ENCODE measurements at regions not wholly inside any gene's neighbourhood (a gene's known extent, or its start where the extent isn't known, plus 50 kb on each side); places are given as distances from the start of the nearest gene placed in this dataset.

- no peak for DNase-seq
These were observed 257.4 kb upstream of the XYLT1 start for GRCh38 chr16:17728196-17728595.

GRCh38 chr16:17724242-17724898 lies 253.6 kb upstream of the XYLT1 start:
- DNase-seq, result no peak

DNA sequence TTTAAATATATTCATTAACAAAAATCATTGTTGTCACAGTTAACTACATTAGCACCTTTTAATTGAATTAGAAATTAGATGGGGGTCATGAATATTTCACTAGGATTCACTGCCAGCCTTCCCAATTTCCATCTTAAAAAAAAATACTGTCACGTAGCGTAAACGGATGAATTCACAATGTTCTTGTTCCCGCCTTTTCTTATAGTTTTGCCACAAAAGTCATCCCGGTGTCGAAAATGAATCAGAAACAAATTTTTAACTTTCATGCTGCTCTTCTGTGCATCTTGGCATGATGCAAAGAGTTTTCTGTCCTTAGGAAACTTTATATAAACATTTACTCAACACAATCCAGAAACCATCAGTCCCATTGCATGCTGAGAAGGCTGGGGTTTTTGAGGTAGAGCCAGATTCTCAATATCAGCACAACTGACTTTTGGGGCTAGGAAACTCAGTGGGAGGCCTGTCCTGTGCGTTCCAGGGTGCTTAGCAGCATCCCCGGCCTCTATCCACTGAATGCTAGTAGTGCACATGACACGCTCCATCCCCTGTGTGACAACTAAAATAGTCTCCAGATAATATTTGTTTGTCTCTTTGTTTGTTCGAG lies 252.9 kb upstream of the XYLT1 start:
- no peak for DNase-seq

DNA sequence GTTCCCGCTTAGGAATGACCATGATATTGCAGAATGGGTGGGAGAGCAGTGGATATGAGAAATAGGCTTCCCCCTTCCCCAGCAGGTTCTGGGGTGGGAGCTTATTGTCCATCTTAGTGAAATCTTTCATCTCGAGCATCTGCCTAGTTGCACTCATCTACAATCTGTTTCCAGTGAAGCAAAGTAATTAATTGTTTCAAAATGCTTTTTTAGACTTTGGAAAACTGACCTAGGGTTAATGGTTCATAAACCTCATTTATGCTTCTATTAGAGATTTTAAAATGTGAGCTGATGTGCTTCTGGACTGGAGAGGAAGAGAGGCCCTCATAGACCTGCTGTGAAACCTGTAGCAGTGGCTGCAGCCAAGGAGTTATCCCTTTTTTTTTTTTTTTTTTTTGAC lies 247.7 kb upstream of the XYLT1 start:
- no peak for DNase-seq

- no peak for DNase-seq
These were observed 235.1 kb upstream of the XYLT1 start for GRCh38 chr16:17705847-17706246.

DNA sequence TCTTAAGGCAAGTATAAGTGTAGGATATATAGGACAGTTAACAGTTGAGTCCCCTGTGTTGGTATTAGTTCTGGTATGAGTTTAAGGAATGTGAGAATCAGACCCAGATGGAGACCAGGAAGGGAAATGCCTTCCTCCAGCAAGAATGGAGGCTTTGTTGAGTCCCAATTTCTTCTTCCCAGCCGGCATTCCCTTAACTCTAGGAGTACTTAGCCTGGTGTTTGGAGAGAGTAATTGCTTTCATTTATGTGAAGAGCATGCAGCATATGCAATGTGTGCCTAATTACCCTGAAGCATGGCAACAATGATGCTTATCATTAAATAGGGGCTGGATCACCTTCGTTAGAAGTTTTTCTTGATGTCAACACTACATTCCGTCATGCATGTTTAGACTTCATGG lies 225.9 kb upstream of the XYLT1 start:
- DNase-seq, result no peak

DNA sequence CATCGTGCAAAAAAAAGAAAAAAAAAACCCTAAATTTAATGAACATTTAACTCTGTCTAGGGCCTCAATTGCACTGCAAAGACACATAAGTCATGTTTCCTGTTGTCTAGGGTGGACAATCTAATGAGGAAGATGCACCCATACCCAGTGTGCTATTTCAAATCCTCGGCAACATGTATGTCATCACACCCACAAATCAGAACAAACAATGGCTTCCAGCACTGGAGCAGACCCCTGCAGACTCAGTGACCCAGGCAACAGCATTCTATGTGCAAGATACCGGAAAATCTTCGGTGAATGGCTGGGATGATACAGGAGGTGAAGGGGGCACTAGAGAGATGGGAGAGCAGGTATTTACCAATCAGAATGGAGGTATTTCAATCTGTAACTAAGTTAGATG lies 221.7 kb upstream of the XYLT1 start:
- DNase-seq, result no peak

- DNase-seq, result no peak
These were observed 221.1 kb upstream of the XYLT1 start for GRCh38 chr16:17691899-17692176.

DNA sequence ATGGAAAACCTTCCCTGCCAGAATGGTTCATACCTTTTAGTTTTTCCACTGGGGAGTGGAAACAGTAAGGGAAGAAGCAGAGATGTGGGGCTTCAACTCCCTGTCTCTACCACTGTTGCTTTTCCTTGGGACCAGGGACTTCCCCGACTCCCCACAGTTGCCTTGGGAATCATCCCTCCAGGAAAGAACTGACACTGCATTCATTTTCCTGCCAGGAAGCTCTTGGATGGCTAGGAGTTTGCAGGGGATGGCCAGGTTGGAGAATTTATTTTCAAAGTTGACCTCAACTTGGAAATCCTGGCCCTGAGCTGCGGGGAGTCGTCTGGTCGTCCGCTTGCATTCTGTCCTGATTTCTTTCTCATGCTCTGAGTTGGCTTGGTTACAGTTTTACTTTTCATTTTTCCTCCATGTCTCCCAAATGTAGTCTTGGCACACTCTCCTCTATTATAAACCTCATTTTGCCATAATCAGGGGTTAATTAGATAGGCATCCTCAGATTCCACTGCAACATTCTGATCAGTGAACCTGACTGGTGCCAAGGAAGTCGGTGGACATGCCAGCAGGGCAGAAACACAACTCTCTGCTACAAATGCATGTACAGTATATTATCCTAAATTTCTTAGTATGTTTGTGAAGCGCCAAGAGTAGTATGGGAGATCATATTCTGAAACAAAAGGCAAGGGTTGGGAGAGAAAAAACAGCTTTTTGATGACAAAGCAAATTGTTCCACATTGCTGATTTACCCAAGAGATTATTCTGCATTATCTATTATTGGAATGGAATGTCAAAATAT lies 220.5 kb upstream of the XYLT1 start:
- DNase-seq, result no peak

DNA sequence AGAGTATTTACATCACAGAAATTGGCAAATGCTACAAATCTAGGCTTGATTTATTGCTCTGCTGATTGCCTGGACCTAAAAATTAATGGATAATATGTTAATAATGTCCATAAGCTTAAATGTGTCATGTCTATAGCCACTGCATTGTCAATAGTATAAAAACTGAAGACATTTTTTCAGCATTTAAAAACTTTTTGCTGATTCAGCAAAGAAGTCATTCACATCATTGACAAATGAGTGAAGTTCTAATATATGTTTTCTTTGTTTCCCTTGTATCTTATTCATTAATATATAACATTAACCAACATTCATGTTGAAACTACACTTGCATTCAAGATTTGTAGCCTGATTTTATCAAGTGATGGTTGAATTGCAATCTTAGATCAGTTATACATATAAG lies 214.7 kb upstream of the XYLT1 start:
- no peak for DNase-seq

GRCh38 chr16:17683281-17683680 lies 212.5 kb upstream of the XYLT1 start:
- DNase-seq, result no peak

DNA sequence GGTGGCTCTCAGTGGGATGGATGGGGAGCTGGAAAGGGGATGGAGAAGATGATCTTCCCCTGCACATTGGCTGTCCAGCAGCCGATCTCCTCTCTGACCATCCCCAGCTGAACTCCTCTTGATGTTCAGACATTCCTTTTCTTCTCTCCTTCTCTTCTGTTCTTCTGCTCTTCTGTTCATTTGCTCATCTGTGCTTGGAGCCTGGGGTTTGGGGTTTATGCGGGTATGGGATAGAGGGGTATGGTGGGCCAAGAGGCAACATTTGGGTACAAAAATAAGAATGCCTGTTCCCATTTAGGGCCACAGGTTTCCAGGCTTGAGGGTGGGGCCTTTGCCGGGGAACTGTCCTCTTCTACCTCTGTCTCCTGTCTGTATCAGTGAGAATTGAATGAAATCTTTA lies 205.4 kb upstream of the XYLT1 start:
- DNase-seq, result no peak

DNA sequence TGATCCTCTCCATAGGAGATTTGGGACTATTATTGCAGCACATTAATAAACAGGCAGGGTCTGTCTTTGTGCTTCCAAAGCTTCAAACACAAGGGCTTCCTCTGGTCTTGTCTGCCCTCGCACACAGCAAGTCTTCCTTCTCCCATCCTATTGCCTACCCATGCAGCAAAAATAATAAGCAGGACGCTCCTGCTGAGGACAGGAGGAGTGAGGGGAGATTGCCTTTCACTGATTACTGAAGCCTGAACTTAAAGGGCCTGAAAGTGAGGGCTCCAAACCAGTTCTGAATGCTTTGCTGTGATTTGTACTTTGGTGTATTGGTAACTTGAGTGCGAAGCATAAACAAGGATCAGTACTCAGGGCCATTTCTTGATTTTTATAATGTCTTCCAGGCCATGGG lies 197.6 kb upstream of the XYLT1 start:
- DNase-seq, result no peak

DNA sequence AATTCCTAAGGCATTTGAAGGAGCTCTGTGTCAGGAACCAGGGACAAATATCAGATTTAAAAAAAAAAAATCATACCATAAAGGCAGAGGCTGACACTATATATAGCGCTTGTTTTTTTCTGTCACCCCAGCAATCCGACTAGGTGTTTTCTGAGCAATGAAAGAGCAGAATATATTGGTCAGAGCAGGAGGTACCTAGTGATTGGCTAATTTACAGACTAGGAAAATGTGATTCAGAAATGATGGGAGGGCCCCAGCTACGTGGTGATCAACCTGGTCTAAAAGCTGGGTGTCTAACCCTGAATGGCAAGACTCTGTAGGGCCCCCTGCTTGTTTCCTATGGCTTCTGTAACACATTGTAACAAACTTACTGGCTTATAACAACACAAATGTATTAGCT lies 195.5 kb upstream of the XYLT1 start:
- no peak for DNase-seq

GRCh38 chr16:17658881-17659280 lies 188.1 kb upstream of the XYLT1 start:
- DNase-seq, result no peak

DNA sequence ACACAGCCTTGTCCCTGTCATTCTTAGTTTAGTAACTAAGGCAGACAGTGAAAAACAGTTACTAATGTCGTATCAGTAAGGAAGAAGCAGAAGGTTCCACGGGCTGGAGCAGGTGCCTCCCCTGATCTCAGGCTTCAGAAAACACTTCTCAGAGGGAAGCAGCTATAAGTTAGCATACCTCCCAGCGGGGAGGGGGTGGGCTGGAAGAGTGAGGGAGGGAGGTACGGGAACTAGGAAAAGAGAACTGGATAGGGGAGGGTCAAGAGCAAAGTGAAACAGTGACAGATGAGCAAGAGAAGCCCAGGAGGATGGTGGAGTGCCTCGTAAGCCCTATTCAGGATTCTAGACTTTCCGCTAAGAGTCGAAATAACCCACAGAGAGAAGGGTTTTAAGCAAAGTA lies 186.3 kb upstream of the XYLT1 start:
- no peak for DNase-seq

GRCh38 chr16:17654571-17654970 lies 183.8 kb upstream of the XYLT1 start:
- no peak for DNase-seq

DNA sequence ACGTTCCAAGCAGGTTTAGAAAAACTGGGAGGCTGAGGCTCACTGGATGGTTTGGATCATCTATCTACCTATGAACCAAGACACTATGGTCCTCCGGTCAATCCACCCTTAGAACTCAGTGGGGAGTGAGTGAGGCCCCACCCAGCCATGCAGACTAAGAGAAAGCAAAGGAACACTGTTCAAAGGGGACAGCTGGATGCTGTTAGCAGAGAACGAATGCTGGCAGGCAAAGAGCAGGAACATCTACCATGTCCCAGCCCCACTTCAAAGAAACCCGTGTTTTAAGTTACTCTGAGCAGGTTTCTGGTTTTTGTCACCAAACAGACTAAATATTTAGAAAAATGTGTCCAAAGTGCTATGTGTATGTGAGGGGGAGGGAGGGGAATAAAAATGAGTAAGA lies 183.4 kb upstream of the XYLT1 start:
- DNase-seq, result no peak

DNA sequence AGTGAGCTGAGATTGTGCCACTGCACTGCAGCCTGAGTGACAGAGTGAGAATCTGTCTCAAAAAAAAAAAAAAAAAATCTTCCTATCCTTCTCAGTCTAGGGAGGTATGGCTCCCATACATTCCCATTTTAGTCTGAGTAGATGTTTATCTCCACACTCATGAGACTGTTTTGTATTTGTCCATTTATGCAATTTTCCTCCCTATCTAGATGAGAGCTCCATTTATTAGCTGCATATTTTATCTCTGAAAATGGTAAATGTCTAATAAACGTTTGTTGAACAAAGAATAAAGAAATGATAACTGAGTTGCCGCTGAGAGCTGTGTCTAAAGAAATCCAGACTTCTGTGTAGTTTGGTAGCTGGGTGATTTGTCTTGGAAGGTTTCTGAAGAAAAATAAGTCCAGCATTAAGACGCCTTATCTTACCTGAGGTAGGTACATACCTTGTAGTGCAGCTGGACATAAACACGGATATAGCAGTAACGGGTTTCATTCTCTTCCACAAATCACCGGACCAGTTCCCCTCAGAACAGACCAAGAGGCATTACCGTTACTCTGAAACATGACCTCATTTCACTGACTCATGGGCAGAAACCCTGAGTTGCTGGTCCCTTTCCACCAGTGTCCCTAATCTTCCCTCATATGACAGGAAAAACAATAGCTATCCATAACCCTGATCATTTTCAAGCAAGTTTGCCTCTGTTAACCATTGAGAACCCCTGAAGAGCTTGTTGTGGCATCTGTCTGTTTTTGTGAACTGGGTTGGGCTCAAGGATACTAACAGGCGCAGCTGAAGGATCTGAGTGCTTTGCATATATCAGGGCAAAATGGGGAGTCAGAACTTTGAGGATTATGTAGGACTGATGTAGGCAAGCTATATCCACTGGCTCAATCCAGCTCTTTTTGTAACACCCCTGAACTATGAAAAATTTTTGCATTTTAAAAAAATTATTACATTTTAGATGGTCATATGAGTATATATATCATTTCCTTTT lies 177.4 kb upstream of the XYLT1 start:
- DNase-seq, result no peak

DNA sequence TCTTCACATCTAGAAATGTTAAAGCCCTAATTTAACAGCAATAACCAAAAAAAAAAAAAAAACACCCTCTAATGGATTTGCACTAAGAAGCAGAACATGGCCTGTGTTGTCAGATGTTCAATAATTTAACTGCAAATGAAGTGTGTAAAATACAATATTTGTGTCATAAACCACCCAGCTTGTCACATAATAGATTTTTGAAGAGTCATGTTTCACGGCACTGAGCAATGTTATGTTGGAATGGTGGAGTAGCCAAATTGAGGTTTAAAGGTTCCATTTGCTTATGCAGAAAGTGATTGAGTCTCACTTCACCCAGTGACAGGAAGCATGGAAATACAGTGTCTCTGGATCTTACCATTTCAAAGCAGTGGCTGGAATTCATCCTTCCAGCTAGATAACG lies 173.2 kb upstream of the XYLT1 start:
- DNase-seq, result no peak

DNA sequence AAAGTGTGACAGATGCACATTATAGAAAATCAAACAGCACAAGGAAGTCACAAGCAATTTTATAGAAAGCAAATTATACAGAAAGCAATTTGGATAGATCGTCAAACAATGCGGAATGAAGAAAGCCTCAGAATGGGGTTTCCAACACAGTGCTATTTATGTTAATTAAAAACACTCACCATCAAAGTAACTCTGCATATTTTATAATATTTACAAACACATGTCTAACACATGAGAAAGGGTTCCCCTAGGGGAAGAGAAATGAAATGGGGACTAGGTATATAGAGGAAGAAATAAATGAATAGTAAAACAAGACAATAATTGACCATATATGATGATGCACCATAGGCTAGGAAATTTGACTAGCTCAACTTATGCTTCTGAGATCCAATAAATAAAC lies 171.2 kb upstream of the XYLT1 start:
- no peak for DNase-seq

DNA sequence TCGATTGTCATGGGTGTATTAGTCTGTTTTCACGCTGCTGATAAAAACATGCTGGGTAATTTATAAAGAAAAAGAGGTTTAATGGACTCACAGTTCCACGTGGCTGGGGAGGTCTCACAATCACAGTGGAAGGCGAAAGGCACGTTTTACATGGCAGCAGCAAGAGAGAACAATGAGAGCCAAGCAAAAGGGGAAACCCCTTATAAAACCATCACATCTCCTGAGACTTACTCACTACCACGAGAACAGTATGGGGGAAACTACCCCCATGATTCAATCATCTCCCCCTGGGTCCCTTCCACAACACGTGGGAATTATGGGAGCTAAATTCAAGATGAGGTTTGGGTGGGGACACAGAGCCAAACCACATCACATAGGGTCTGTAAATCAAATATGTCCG lies 167.4 kb upstream of the XYLT1 start:
- DNase-seq, result no peak

DNA sequence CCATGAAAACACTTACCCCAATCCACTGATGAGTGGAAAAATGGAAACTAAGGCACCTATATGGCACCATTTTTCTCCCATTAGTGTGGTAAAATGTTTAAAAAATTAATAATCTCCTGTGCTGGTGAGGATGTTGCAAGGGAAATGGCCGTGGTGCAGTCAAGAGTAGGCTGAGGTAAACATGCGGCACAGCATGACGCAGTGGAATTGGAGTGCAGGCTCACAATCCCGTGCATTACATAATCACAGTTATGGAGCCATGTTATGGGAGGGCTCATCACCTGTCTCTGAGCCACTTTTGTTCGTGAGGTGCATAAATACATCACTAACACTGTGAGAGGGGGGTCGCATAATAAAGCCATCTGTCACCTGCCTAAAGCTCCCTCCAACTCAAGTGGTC lies 164.4 kb upstream of the XYLT1 start:
- DNase-seq, result no peak

Measured in stimulated activated CD4-positive, alpha-beta T cell treated with anti-CD3 and anti-CD28 coated beads, Interleukin-4, amount 100 ng/mL, for 1 hour (primary cell).